Brain microvascular endothelial cell (primary cell): ENCODE measurements at regions not wholly inside any gene's neighbourhood (a gene's known extent, or its start where the extent isn't known, plus 50 kb on each side); places are given as distances from the start of the nearest gene placed in this dataset.

ENCODE experiments used
- DNase-seq: peaks from one replicate; pipeline ENCODE4 v3.0.0-alpha.2; 2020
- H3K27ac ChIP-seq: fragments of 250-450 bp; sonication (Bioruptor Pico); 2 replicates; pipeline ENCODE4 v1.5.1; 2020; ENCODE audit warnings: mild to moderate bottlenecking, moderate library complexity
- H3K27me3 ChIP-seq: fragments of 250-450 bp; sonication (Bioruptor Pico); replicated peaks from 2 replicates; pipeline ENCODE4 v1.5.1; 2020; ENCODE audit warnings: mild to moderate bottlenecking
- H3K36me3 ChIP-seq: fragments of 250-450 bp; sonication (Bioruptor Pico); replicated peaks from 2 replicates; pipeline ENCODE4 v1.5.1; 2020; ENCODE audit warnings: mild to moderate bottlenecking
- H3K4me3 ChIP-seq: 2 replicates; pipeline ENCODE4 v1.5.1; 2011; ENCODE audit warnings: low read depth, mild to moderate bottlenecking, control low read depth, low read length, moderate library complexity
- in situ Hi-C: cut with HindIII; loops from 2 replicates; pipeline ENCODE4 v1.10.0; 2017; ENCODE audit warnings: low sequenced_read_pairs, low pct_ligation_motif_present
- TF ChIP-seq, protein P1 (sequence below): IDR thresholded peaks from 2 replicates; pipeline ENCODE4 v1.5.1; 2011; ENCODE audit warnings: low read depth, mild to moderate bottlenecking, moderate library complexity, low read length, control low read depth, inconsistent platforms; ENCODE audit errors: missing control alignments

DNA sequence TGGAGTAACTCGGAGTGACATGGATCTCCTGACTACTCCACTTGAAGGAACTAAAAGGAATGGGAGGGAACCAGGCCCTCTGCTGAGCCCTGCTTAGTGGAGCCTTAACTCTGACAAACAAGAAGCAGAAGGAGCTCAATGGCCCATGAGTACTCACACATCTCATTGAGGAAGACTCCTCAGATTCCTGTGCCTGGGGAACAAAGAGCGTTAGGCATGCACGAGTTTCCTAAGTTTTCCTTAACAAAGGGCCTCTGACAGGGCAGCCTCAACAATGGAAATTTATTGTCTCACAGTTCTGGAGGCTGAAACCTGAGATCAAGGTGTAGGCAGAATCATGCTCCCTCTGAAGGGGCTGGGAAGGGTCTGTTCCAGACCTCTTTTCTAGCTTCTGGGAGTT, 185.7 kb upstream of the NTF3 start:
- Histone ChIP-seq H3K27me3 (no peaks in the 10 kb centered on the region), H3K27ac (no peak overlapping the region), H3K4me3 (no peak overlapping the region), H3K36me3 (no peaks in the 10 kb centered on the region)
- in situ Hi-C loops: no loop called here
- TF ChIP-seq, protein P1, sequence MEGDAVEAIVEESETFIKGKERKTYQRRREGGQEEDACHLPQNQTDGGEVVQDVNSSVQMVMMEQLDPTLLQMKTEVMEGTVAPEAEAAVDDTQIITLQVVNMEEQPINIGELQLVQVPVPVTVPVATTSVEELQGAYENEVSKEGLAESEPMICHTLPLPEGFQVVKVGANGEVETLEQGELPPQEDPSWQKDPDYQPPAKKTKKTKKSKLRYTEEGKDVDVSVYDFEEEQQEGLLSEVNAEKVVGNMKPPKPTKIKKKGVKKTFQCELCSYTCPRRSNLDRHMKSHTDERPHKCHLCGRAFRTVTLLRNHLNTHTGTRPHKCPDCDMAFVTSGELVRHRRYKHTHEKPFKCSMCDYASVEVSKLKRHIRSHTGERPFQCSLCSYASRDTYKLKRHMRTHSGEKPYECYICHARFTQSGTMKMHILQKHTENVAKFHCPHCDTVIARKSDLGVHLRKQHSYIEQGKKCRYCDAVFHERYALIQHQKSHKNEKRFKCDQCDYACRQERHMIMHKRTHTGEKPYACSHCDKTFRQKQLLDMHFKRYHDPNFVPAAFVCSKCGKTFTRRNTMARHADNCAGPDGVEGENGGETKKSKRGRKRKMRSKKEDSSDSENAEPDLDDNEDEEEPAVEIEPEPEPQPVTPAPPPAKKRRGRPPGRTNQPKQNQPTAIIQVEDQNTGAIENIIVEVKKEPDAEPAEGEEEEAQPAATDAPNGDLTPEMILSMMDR: no peak
- no peak for DNase-seq

DNA sequence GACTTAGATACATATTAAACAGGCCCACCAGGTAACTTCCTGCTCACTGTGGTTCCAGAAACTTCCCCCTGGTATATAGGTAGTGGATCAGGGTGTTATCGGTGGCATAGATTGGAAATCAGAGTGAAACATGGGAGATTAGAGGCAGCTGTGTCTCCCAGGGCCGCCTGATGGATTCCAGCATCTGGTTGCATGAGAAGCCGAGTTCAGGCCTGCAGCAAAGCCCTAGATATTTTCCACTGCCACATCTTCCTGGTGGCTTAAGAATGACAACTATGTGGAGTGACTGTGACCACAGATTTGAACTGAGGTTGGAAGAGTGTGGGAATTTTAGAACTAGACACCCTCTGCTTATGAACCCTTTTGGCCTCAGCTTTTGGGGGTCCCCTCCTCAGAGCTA, 184.8 kb upstream of the NTF3 start:
- H3K36me3 ChIP-seq: no peaks in the 10 kb centered on the region
- no peak overlapping the region for H3K4me3 ChIP-seq
- TF ChIP-seq, protein P1: no peak
- in situ Hi-C loops: no loop called here
- no peak overlapping the region for H3K27ac ChIP-seq
- no peak for DNase-seq
- no peaks in the 10 kb centered on the region for H3K27me3 ChIP-seq

DNA sequence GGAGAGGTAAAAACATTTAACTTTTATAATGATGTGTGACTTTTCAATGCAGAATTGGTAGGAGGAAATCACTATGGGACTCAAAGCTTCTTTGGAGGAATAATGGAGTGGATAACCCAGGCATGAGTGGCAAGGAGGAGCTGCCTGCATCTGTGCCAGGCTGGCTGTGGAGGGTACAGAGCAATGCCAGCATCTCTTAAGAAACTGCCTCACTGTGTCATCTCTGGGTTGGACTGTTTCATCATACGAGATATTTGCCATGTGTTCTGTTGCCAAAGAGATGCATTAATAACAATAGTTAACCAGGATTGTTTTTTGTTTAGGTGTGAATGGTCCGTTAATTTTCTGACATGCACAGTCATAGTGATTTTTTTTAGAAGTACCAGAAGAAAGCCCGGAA, 183.7 kb upstream of the NTF3 start:
- in situ Hi-C loops: no loop called here
- Histone ChIP-seq H3K36me3 (no peaks in the 10 kb centered on the region), H3K27ac (no peak overlapping the region), H3K4me3 (no peak overlapping the region), H3K27me3 (no peaks in the 10 kb centered on the region)
- TF ChIP-seq, protein P1: no peak
- no peak for DNase-seq

DNA sequence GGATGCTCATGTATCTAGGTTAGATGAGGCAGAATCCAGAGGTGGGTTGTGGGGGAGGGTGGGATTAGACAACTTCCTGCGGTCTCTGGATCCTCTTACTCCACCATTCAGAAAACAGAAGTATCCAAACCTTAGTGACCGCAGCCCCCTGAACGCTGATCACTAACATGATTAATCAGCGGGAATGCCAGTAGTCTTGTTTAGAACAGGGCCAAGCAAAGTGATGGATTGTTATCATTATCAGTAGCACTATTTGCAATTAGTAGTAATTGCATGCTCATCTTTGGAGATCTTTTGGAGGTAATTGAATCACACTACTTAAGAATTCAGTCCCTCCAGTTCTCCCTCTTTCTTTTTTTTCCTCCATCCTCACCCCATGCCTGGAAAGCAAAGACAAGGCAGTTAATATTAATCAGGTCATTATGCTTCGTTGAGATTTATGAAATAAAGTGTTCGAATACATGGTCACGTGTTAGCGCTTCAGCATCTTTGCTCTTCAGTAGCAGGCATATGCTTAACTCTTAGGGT, 182.8 kb upstream of the NTF3 start:
- in situ Hi-C loops: no loop called here
- H3K4me3 ChIP-seq: no peak overlapping the region
- no peaks in the 10 kb centered on the region for H3K27me3 ChIP-seq
- H3K27ac ChIP-seq: no peak overlapping the region
- DNase-seq: no peak
- H3K36me3 ChIP-seq: no peaks in the 10 kb centered on the region
- TF ChIP-seq, protein P1: no peak

DNA sequence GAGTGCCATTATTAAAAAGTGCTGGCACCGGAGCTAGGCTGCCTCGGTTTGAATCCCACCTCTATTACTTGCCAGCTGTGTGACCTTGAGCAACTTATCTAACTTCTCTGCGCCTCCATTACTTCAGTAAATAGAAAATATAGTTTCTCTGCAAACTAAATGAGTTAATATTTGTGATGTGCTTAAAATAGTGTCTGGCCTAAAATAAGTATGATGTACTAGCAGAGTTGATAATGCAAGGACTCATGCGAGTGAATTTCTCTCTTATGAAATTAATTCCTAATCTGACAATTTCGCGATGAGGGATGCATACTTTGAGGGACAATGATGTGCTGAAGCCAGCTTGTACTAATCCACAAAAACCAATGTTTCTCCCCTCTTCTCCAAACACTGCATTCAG, 180.8 kb upstream of the NTF3 start:
- Histone ChIP-seq H3K36me3 (no peaks in the 10 kb centered on the region), H3K27ac (no peak overlapping the region), H3K27me3 (no peaks in the 10 kb centered on the region), H3K4me3 (no peak overlapping the region)
- in situ Hi-C loops: no loop called here
- TF ChIP-seq, protein P1: no peak
- no peak for DNase-seq

DNA sequence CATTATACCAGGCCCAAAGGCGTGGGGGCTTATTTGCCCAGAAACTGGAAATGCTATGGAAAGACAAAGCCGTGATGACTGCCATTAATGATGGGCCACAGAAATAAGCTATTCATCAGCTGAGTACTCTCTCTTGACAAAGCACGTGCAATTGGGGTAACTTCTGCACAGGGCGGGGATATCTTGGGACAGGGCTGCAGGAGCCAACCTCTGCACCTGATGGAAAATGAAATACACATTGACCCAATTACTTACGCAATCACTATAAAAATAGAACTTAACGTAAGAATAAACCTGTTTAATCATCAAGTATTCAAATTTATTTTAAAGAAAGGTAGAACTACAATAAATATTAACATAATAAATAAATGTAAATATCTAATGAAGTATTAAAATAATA, 180.1 kb upstream of the NTF3 start:
- no peak overlapping the region for H3K4me3 ChIP-seq
- in situ Hi-C loops: no loop called here
- TF ChIP-seq, protein P1: no peak

More for the DNA sequence above, 180.1 kb upstream of the NTF3 start:
- Histone ChIP-seq H3K36me3 (no peaks in the 10 kb centered on the region), H3K27ac (no peak overlapping the region), H3K27me3 (no peaks in the 10 kb centered on the region)
- DNase-seq: no peak
